GM19467 (cell line): ENCODE measurements at regions not wholly inside any gene's neighbourhood (a gene's known extent, or its start where the extent isn't known, plus 50 kb on each side); places are given as distances from the start of the nearest gene placed in this dataset.
"Not testable (repeated sequence)": the region's sequence is repeated elsewhere in the genome, so short reads cannot be mapped to it uniquely, and the experiment has no call there.

Experiments
- ATAC-seq: cut with Tn5 transposase; IDR thresholded peaks from one replicate; pipeline ENCODE4 v1.9.1; 2021; ENCODE audit warnings: mild to moderate bottlenecking, moderate library complexity; ENCODE audit not compliant: unreplicated experiment

- ATAC-seq: no peak
These were observed 280.4 kb downstream of the HS3ST3B1 start for GRCh38 chr17:14581186-14581830.

GRCh38 chr17:14580499-14580898 is 279.6 kb downstream of the HS3ST3B1 start:
- no peak for ATAC-seq

- no peak for ATAC-seq
These were observed 278.8 kb downstream of the HS3ST3B1 start for GRCh38 chr17:14579716-14580115.

- no peak for ATAC-seq
These were observed 274.6 kb downstream of the HS3ST3B1 start for GRCh38 chr17:14575471-14575953.

- ATAC-seq: not testable (repeated sequence)
These were observed 259.4 kb downstream of the HS3ST3B1 start for GRCh38 chr17:14560325-14560724.

- ATAC-seq: no peak
These were observed 258.6 kb downstream of the HS3ST3B1 start for GRCh38 chr17:14559264-14560119.

GRCh38 chr17:14557480-14557879 is 256.6 kb downstream of the HS3ST3B1 start:
- ATAC-seq: no peak

- no peak for ATAC-seq
These were observed 253.0 kb downstream of the HS3ST3B1 start for GRCh38 chr17:14553847-14554246.

GRCh38 chr17:14552306-14552705 is 251.4 kb downstream of the HS3ST3B1 start:
- ATAC-seq: no peak

- no peak for ATAC-seq
These were observed 246.7 kb downstream of the HS3ST3B1 start for GRCh38 chr17:14547556-14547955.

GRCh38 chr17:14547016-14547415 is 246.1 kb downstream of the HS3ST3B1 start:
- ATAC-seq: no peak

- no peak for ATAC-seq
These were observed 244.4 kb downstream of the HS3ST3B1 start for GRCh38 chr17:14545156-14545906.

- no peak for ATAC-seq
These were observed 240.8 kb downstream of the HS3ST3B1 start for GRCh38 chr17:14541714-14542113.

GRCh38 chr17:14539801-14540200 is 238.9 kb downstream of the HS3ST3B1 start:
- no peak for ATAC-seq

GRCh38 chr17:14532242-14532641 is 231.4 kb downstream of the HS3ST3B1 start:
- ATAC-seq: not testable (repeated sequence)

- no peak for ATAC-seq
These were observed 224.9 kb downstream of the HS3ST3B1 start for GRCh38 chr17:14525551-14526455.

- ATAC-seq: no peak
These were observed 222.0 kb downstream of the HS3ST3B1 start for GRCh38 chr17:14522795-14523387.

GRCh38 chr17:14518919-14519318 is 218.0 kb downstream of the HS3ST3B1 start:
- not testable (repeated sequence) for ATAC-seq

GRCh38 chr17:14514973-14515372 is 214.1 kb downstream of the HS3ST3B1 start:
- ATAC-seq: no peak

GRCh38 chr17:14513835-14514234 is 213.0 kb downstream of the HS3ST3B1 start:
- no peak for ATAC-seq
